GM12875 (cell line): ENCODE measurements at regions not wholly inside any gene's neighbourhood (a gene's known extent, or its start where the extent isn't known, plus 50 kb on each side); places are given as distances from the start of the nearest gene placed in this dataset.

Experiments
- H3K4me3 ChIP-seq: one replicate; pipeline ENCODE4 v1.5.1; 2011; ENCODE audit warnings: low read depth, low read length, control low read depth
- TF ChIP-seq, protein P1 (sequence below): IDR thresholded peaks from 2 replicates; pipeline ENCODE4 v1.5.1; 2011; ENCODE audit warnings: low read depth, mild to moderate bottlenecking, control low read depth, inconsistent platforms, low read length, moderate library complexity, borderline replicate concordance; ENCODE audit not compliant: insufficient read depth

GRCh38 chr5:4204276-4205141, 608.9 kb downstream of the IRX1 start:
- H3K4me3 ChIP-seq, result no peak overlapping the region

GRCh38 chr5:4205398-4205797, 609.8 kb downstream of the IRX1 start:
- no peak overlapping the region for H3K4me3 ChIP-seq
- TF ChIP-seq, protein P1, sequence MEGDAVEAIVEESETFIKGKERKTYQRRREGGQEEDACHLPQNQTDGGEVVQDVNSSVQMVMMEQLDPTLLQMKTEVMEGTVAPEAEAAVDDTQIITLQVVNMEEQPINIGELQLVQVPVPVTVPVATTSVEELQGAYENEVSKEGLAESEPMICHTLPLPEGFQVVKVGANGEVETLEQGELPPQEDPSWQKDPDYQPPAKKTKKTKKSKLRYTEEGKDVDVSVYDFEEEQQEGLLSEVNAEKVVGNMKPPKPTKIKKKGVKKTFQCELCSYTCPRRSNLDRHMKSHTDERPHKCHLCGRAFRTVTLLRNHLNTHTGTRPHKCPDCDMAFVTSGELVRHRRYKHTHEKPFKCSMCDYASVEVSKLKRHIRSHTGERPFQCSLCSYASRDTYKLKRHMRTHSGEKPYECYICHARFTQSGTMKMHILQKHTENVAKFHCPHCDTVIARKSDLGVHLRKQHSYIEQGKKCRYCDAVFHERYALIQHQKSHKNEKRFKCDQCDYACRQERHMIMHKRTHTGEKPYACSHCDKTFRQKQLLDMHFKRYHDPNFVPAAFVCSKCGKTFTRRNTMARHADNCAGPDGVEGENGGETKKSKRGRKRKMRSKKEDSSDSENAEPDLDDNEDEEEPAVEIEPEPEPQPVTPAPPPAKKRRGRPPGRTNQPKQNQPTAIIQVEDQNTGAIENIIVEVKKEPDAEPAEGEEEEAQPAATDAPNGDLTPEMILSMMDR, result no peak

More at GRCh38 chr5:4204276-4205141, 608.9 kb downstream of the IRX1 start:
- TF ChIP-seq, protein P1, result no peak

DNA sequence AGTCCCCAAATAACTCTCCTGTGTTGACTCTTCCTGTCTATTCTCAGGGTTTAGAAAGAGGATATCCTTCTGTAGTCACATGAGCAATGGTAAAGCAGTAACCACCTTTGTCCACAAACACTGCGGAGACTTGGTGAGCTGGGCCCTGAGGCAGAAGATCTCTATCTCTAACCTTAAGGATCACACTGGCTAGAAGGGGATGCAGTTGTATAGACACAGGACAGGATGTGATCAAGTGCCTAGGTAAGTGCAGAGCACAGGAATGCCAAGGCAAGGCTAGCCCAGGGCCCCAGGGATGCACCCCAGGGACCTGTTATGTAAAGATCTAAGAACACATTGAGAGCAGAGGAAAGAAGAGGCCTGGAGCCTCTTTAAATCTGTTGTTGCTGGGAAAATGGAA, 610.5 kb downstream of the IRX1 start:
- no peak overlapping the region for H3K4me3 ChIP-seq
- TF ChIP-seq, protein P1, result no peak

DNA sequence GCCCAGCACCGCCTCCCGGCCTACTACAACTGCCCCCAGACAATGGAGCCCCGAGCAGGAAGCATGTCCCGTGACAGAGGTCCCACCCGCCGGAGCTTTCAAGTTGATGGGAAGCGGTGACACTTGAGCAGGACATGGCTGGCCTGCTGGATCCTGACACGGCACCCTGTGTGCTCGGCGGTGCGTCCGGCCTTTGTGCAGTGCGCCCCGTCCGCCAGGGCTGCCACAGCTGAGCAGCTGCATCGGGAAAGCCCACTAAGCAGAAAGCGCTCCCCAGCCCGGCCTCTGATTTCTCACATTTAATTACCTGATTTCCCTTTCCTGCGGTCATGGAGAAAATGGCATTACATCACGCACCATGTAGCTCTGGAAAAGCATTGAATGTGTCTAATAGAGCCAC, 611.9 kb downstream of the IRX1 start:
- TF ChIP-seq, protein P1, result no peak
- no peak overlapping the region for H3K4me3 ChIP-seq

- H3K4me3 ChIP-seq, result no peak overlapping the region
- TF ChIP-seq, protein P1, result no peak
Measured at GRCh38 chr5:4208537-4208936, 612.9 kb downstream of the IRX1 start.

DNA sequence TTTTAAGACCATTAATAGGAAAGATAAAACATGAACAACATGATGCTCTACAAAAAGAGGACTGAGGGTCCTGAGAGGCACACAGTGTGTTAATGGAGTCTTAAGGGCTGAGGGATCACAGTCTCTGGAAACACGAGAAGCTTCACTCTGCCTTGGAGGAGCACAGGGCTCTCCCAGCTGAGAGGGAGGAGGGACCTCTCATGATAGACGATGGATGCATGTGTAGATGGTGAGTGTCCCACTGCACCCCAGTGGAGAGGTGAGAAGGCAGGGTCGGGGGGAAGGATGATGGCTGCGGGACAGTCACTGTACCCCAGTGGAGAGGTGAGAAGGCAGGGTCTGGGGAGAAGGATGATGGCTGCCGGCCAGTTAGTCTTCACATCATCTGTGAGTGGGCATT, 613.4 kb downstream of the IRX1 start:
- TF ChIP-seq, protein P1, result no peak

More for the DNA sequence above, 613.4 kb downstream of the IRX1 start:
- no peak overlapping the region for H3K4me3 ChIP-seq
